Endothelial cell (in vitro differentiated cells): ENCODE measurements at regions not wholly inside any gene's neighbourhood (a gene's known extent, or its start where the extent isn't known, plus 50 kb on each side); places are given as distances from the start of the nearest gene placed in this dataset.

Source experiments
- DNase-seq: peaks from one replicate; pipeline ENCODE4 v3.0.0; 2021; ENCODE audit warnings: low spot score
- H3K27ac Mint-ChIP-seq: one replicate; pipeline ENCODE4 v1.8.0; 2021; ENCODE audit warnings: mixed read lengths, inconsistent platforms; ENCODE audit not compliant: unreplicated experiment
- H3K27me3 Mint-ChIP-seq: one replicate; pipeline ENCODE4 v1.8.0; 2021; ENCODE audit warnings: mild to moderate bottlenecking, moderate library complexity, mixed read lengths, inconsistent platforms; ENCODE audit not compliant: unreplicated experiment
- H3K36me3 Mint-ChIP-seq: one replicate; pipeline ENCODE4 v1.8.0; 2021; ENCODE audit warnings: mild to moderate bottlenecking, low read depth, mixed read lengths, inconsistent platforms; ENCODE audit not compliant: unreplicated experiment
- H3K4me1 Mint-ChIP-seq: one replicate; pipeline ENCODE4 v1.8.0; 2021; ENCODE audit warnings: mild to moderate bottlenecking, mixed read lengths, inconsistent platforms; ENCODE audit not compliant: unreplicated experiment
- H3K4me3 Mint-ChIP-seq: one replicate; pipeline ENCODE4 v1.8.0; 2021; ENCODE audit warnings: mild to moderate bottlenecking, mixed read lengths, inconsistent platforms; ENCODE audit not compliant: unreplicated experiment
- H3K9me3 Mint-ChIP-seq: one replicate; pipeline ENCODE4 v1.8.0; 2021; ENCODE audit warnings: mixed read lengths, inconsistent platforms; ENCODE audit not compliant: unreplicated experiment
- CTCF ChIP-seq: fragments of 200-600 bp; sonication (generic); IDR thresholded peaks from one replicate; pipeline ENCODE4 v1.5.0; 2021; ENCODE audit warnings: antibody characterized with exemption; ENCODE audit not compliant: unreplicated experiment

GRCh38 chr2:211033765-211034164 lies 477.4 kb downstream of the CPS1 start:
- no peak overlapping the region for H3K27ac Mint-ChIP-seq
- H3K4me3 Mint-ChIP-seq: no peak overlapping the region
- no peak for DNase-seq
- H3K27me3 Mint-ChIP-seq: no peaks in the 10 kb centered on the region
- peak; percentile 49 for TF ChIP-seq CTCF
- H3K9me3 Mint-ChIP-seq: no peaks in the 10 kb centered on the region
- H3K4me1 Mint-ChIP-seq: no peaks in the 10 kb centered on the region
- no peaks in the 10 kb centered on the region for H3K36me3 Mint-ChIP-seq

- Mint-ChIP-seq H3K4me3 (no peak overlapping the region), H3K9me3 (no peaks in the 10 kb centered on the region), H3K36me3 (no peaks in the 10 kb centered on the region), H3K4me1 (no peaks in the 10 kb centered on the region), H3K27ac (no peak overlapping the region), H3K27me3 (no peaks in the 10 kb centered on the region)
- TF ChIP-seq CTCF: peak; percentile 74
- peak; percentile 31 for DNase-seq
Observed at GRCh38 chr2:211035548-211036185, 479.3 kb downstream of the CPS1 start.

GRCh38 chr2:211045025-211045424 lies 488.6 kb downstream of the CPS1 start:
- H3K27ac Mint-ChIP-seq: no peak overlapping the region
- no peaks in the 10 kb centered on the region for H3K27me3 Mint-ChIP-seq
- no peaks in the 10 kb centered on the region for H3K4me1 Mint-ChIP-seq
- H3K4me3 Mint-ChIP-seq: no peak overlapping the region
- H3K36me3 Mint-ChIP-seq: no peaks in the 10 kb centered on the region
- no peaks in the 10 kb centered on the region for H3K9me3 Mint-ChIP-seq
- no peak for DNase-seq
- no peak for TF ChIP-seq CTCF

GRCh38 chr2:211049321-211050018 lies 493.1 kb downstream of the CPS1 start:
- TF ChIP-seq CTCF: no peak
- Mint-ChIP-seq H3K4me3 (no peak overlapping the region), H3K27me3 (no peaks in the 10 kb centered on the region), H3K4me1 (no peaks in the 10 kb centered on the region), H3K9me3 (no peaks in the 10 kb centered on the region), H3K27ac (no peak overlapping the region), H3K36me3 (no peaks in the 10 kb centered on the region)
- no peak for DNase-seq

- TF ChIP-seq CTCF: no peak
- Mint-ChIP-seq H3K9me3 (no peaks in the 10 kb centered on the region), H3K4me1 (no peaks in the 10 kb centered on the region), H3K27ac (no peak overlapping the region), H3K36me3 (no peaks in the 10 kb centered on the region), H3K27me3 (no peaks in the 10 kb centered on the region), H3K4me3 (no peak overlapping the region)
- DNase-seq: peak; percentile 39
Observed at GRCh38 chr2:211055438-211055837, 499.0 kb downstream of the CPS1 start.
